WTC11 (cell line): ENCODE measurements at regions not wholly inside any gene's neighbourhood (a gene's known extent, or its start where the extent isn't known, plus 50 kb on each side); places are given as distances from the start of the nearest gene placed in this dataset.

Experiments
- IRF2 ChIP-seq: sonication (generic); formaldehyde crosslinking; IDR thresholded peaks from 2 replicates; pipeline ENCODE4 v1.8.0; 2022; ENCODE audit warnings: low read depth, missing genetic modification reagents, borderline replicate concordance
- TF ChIP-seq, protein P1 (sequence below): sonication (generic); formaldehyde crosslinking; conservative IDR thresholded peaks from 2 replicates; pipeline ENCODE4 v1.8.1; 2023; ENCODE audit warnings: mild to moderate bottlenecking, low read depth, missing genetic modification reagents, moderate library complexity
- TF ChIP-seq, protein P2 (sequence below): sonication (generic); formaldehyde crosslinking; IDR thresholded peaks from 2 replicates; pipeline ENCODE4 v1.8.0; 2023; ENCODE audit warnings: missing genetic modification reagents
- TF ChIP-seq, protein P3 (sequence below): fragments of 200-600 bp; IDR thresholded peaks from 2 replicates; pipeline ENCODE4 v1.8.0; 2022; ENCODE audit warnings: antibody characterized with exemption

DNA sequence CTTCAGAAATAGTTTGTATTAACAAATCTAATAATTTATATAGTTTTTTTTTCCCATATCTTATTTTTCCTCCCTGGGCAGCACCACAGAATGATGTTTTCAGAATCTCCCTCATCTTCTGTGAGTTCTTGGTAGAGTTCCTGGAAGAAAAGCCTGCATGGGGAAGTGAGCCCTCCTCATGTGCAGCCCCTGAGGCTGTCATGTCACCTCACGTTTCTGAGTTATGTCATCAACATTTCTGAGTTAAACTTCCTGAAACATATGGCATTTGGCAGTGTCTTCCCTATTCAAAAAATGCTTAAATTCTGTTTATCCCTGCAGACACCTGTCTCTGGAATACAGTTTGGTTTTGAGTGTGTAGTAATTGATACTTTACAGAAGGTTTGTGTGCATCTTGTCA lies 979.0 kb downstream of the TMEM121 start:
- TF ChIP-seq, protein P1, sequence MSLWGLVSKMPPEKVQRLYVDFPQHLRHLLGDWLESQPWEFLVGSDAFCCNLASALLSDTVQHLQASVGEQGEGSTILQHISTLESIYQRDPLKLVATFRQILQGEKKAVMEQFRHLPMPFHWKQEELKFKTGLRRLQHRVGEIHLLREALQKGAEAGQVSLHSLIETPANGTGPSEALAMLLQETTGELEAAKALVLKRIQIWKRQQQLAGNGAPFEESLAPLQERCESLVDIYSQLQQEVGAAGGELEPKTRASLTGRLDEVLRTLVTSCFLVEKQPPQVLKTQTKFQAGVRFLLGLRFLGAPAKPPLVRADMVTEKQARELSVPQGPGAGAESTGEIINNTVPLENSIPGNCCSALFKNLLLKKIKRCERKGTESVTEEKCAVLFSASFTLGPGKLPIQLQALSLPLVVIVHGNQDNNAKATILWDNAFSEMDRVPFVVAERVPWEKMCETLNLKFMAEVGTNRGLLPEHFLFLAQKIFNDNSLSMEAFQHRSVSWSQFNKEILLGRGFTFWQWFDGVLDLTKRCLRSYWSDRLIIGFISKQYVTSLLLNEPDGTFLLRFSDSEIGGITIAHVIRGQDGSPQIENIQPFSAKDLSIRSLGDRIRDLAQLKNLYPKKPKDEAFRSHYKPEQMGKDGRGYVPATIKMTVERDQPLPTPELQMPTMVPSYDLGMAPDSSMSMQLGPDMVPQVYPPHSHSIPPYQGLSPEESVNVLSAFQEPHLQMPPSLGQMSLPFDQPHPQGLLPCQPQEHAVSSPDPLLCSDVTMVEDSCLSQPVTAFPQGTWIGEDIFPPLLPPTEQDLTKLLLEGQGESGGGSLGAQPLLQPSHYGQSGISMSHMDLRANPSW (CRISPR knock-in tag): no peak
- TF ChIP-seq, protein P2, sequence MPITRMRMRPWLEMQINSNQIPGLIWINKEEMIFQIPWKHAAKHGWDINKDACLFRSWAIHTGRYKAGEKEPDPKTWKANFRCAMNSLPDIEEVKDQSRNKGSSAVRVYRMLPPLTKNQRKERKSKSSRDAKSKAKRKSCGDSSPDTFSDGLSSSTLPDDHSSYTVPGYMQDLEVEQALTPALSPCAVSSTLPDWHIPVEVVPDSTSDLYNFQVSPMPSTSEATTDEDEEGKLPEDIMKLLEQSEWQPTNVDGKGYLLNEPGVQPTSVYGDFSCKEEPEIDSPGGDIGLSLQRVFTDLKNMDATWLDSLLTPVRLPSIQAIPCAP (CRISPR knock-in tag): no peak
- TF ChIP-seq IRF2 (CRISPR knock-in tag): no peak
- TF ChIP-seq, protein P3, sequence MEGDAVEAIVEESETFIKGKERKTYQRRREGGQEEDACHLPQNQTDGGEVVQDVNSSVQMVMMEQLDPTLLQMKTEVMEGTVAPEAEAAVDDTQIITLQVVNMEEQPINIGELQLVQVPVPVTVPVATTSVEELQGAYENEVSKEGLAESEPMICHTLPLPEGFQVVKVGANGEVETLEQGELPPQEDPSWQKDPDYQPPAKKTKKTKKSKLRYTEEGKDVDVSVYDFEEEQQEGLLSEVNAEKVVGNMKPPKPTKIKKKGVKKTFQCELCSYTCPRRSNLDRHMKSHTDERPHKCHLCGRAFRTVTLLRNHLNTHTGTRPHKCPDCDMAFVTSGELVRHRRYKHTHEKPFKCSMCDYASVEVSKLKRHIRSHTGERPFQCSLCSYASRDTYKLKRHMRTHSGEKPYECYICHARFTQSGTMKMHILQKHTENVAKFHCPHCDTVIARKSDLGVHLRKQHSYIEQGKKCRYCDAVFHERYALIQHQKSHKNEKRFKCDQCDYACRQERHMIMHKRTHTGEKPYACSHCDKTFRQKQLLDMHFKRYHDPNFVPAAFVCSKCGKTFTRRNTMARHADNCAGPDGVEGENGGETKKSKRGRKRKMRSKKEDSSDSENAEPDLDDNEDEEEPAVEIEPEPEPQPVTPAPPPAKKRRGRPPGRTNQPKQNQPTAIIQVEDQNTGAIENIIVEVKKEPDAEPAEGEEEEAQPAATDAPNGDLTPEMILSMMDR: no peak
